ENCODE measurements at regions not wholly inside any gene's neighbourhood (a gene's known extent, or its start where the extent isn't known, plus 50 kb on each side); places are given as distances from the start of the nearest gene placed in this dataset.

DNA sequence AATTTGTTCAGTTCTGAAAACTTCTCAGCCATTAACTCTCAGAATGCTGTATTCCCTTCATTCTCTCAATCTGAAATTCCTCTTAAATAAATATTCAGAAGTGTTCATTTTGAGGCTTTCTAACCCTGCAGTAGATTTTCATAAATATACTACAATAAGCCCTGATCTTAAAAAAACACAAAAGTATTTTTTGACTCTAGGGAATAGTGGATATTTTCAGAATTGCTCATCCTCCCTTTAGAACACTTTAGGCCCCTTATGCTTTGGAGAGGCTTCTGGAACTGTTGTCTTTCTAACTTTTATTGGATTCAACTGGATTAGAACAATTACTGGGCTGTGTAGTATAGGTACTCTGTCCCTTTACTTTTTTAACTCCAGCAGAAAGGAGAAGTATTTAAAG lies 1662.6 kb upstream of the MIR17HG start:
- DNase-seq (ENCODE audit: low spot score) (no peak), ATAC-seq (no peak)
- CTCF ChIA-PET = no interaction called here
- H3K27ac Mint-ChIP-seq = no peak overlapping the region
- no peaks in the 10 kb centered on the region for H3K36me3 Mint-ChIP-seq
- H3K27me3 Mint-ChIP-seq (ENCODE audit: low read depth) = no peaks in the 10 kb centered on the region
- no peaks in the 10 kb centered on the region for H3K9me3 Mint-ChIP-seq
- POLR2A ChIA-PET = no interaction called here
- TF ChIP-seq SMAD4 (CRISPR knock-in tag; IDR thresholded peaks at IDR 0.05) (no peak), PRRX2 (CRISPR knock-in tag; IDR thresholded peaks at IDR 0.05) (no peak), FOXK1 (CRISPR knock-in tag; IDR thresholded peaks at IDR 0.05) (no peak), MYBL2 (CRISPR knock-in tag; IDR thresholded peaks at IDR 0.05) (no peak)
- TF ChIP-seq, protein P1, sequence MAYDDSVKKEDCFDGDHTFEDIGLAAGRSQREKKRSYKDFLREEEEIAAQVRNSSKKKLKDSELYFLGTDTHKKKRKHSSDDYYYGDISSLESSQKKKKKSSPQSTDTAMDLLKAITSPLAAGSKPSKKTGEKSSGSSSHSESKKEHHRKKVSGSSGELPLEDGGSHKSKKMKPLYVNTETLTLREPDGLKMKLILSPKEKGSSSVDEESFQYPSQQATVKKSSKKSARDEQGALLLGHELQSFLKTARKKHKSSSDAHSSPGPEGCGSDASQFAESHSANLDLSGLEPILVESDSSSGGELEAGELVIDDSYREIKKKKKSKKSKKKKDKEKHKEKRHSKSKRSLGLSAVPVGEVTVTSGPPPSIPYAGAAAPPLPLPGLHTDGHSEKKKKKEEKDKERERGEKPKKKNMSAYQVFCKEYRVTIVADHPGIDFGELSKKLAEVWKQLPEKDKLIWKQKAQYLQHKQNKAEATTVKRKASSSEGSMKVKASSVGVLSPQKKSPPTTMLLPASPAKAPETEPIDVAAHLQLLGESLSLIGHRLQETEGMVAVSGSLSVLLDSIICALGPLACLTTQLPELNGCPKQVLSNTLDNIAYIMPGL (CRISPR knock-in tag; IDR thresholded peaks at IDR 0.05) = no peak
- TF ChIP-seq, protein P2, sequence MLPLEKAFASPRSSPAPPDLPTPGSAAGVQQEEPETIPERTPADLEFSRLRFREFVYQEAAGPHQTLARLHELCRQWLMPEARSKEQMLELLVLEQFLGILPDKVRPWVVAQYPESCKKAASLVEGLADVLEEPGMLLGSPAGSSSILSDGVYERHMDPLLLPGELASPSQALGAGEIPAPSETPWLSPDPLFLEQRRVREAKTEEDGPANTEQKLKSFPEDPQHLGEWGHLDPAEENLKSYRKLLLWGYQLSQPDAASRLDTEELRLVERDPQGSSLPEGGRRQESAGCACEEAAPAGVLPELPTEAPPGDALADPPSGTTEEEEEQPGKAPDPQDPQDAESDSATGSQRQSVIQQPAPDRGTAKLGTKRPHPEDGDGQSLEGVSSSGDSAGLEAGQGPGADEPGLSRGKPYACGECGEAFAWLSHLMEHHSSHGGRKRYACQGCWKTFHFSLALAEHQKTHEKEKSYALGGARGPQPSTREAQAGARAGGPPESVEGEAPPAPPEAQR (CRISPR knock-in tag; IDR thresholded peaks at IDR 0.05) = no peak
- H3K4me1 Mint-ChIP-seq = no peaks in the 10 kb centered on the region
- H3K4me3 Mint-ChIP-seq = no peak overlapping the region

DNA sequence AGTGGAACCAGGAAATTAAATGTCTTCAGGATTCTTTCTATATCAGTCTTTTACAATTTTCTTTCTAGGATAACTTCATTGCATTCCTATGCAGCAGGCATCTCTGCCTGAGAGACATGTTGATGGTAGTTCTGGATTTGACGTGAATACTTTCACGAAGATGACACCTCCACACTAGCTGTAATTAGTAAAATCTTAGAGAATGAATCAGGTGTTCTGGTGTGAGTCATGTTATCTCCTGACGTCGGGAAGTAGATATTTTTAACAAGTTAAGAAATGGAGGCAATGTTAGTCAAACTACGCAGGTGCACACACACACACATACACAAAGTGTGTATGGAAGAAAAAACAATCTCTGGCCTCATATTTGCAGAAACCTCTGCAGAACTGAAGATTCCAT lies 1661.3 kb upstream of the MIR17HG start:
- TF ChIP-seq CREB1 (CRISPR knock-in tag; IDR thresholded peaks at IDR 0.05) (no peak), ESRRA (CRISPR knock-in tag; IDR thresholded peaks at IDR 0.05; ENCODE audit: borderline replicate concordance) (no peak), FOXJ3 (CRISPR knock-in tag; IDR thresholded peaks at IDR 0.05; ENCODE audit: borderline replicate concordance) (no peak), ZNF138 (CRISPR knock-in tag; conservative IDR thresholded peaks at IDR 0.05) (no peak), JUN (CRISPR knock-in tag; IDR thresholded peaks at IDR 0.05) (no peak), TP53 (CRISPR knock-in tag; IDR thresholded peaks at IDR 0.05) (no peak), NR3C1 (CRISPR knock-in tag; conservative IDR thresholded peaks at IDR 0.05; ENCODE audit: low read depth) (no peak)
- TF ChIP-seq, protein P3, sequence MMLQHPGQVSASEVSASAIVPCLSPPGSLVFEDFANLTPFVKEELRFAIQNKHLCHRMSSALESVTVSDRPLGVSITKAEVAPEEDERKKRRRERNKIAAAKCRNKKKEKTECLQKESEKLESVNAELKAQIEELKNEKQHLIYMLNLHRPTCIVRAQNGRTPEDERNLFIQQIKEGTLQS (CRISPR knock-in tag; conservative IDR thresholded peaks at IDR 0.05) = no peak
- TF ChIP-seq, protein P4, sequence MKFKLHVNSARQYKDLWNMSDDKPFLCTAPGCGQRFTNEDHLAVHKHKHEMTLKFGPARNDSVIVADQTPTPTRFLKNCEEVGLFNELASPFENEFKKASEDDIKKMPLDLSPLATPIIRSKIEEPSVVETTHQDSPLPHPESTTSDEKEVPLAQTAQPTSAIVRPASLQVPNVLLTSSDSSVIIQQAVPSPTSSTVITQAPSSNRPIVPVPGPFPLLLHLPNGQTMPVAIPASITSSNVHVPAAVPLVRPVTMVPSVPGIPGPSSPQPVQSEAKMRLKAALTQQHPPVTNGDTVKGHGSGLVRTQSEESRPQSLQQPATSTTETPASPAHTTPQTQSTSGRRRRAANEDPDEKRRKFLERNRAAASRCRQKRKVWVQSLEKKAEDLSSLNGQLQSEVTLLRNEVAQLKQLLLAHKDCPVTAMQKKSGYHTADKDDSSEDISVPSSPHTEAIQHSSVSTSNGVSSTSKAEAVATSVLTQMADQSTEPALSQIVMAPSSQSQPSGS (CRISPR knock-in tag; IDR thresholded peaks at IDR 0.05; ENCODE audit: borderline replicate concordance, low read depth) = no peak
- Mint-ChIP-seq H3K9me3 (no peaks in the 10 kb centered on the region), H3K4me1 (no peaks in the 10 kb centered on the region), H3K27ac (no peak overlapping the region), H3K36me3 (no peaks in the 10 kb centered on the region), H3K4me3 (no peak overlapping the region), H3K27me3 (ENCODE audit: low read depth) (no peaks in the 10 kb centered on the region)
- ChIA-PET POLR2A (no interaction called here), CTCF (no interaction called here)
- DNase-seq (ENCODE audit: low spot score) = no peak
- no peak for ATAC-seq

DNA sequence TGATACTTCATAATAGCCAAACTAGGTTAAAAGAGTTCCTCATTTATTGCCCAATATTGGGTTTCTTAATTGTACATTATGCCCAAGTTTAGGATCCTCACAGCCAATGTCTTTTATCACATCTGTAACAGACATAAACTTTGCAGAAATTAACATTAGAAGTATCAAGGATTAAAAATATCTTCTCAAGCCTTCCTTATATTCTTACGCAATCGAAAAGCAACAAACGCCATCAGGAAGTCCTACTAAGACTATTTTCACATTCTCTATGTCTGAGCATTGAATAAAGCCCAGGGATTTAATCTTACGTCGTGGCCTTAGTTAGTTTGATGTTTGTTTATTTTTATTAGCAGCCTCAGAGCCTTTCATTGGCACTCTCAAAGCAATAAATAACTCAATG lies 1660.4 kb upstream of the MIR17HG start:
- Mint-ChIP-seq H3K27me3 (ENCODE audit: low read depth) (no peaks in the 10 kb centered on the region), H3K4me1 (no peaks in the 10 kb centered on the region), H3K9me3 (no peaks in the 10 kb centered on the region), H3K36me3 (no peaks in the 10 kb centered on the region), H3K27ac (no peak overlapping the region), H3K4me3 (no peak overlapping the region)
- no peak for TF ChIP-seq TCF7 (CRISPR knock-in tag; IDR thresholded peaks at IDR 0.05; ENCODE audit: low read depth)
- TF ChIP-seq ZNF671 (CRISPR knock-in tag; IDR thresholded peaks at IDR 0.05) = no peak
- no peak for TF ChIP-seq FOXK1 (CRISPR knock-in tag; IDR thresholded peaks at IDR 0.05)
- TF ChIP-seq, protein P5, sequence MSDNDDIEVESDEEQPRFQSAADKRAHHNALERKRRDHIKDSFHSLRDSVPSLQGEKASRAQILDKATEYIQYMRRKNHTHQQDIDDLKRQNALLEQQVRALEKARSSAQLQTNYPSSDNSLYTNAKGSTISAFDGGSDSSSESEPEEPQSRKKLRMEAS (CRISPR knock-in tag; IDR thresholded peaks at IDR 0.05) = no peak
- TF ChIP-seq CREM (CRISPR knock-in tag; IDR thresholded peaks at IDR 0.05) = no peak
- TF ChIP-seq, protein P3 (CRISPR knock-in tag; conservative IDR thresholded peaks at IDR 0.05) = no peak
- TF ChIP-seq, protein P6, sequence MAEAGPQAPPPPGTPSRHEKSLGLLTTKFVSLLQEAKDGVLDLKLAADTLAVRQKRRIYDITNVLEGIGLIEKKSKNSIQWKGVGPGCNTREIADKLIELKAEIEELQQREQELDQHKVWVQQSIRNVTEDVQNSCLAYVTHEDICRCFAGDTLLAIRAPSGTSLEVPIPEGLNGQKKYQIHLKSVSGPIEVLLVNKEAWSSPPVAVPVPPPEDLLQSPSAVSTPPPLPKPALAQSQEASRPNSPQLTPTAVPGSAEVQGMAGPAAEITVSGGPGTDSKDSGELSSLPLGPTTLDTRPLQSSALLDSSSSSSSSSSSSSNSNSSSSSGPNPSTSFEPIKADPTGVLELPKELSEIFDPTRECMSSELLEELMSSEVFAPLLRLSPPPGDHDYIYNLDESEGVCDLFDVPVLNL (CRISPR knock-in tag; IDR thresholded peaks at IDR 0.05; ENCODE audit: borderline replicate concordance, low read depth) = no peak
- no peak for TF ChIP-seq SMAD4 (CRISPR knock-in tag; IDR thresholded peaks at IDR 0.05)
- ChIA-PET POLR2A (no interaction called here), CTCF (no interaction called here)
- DNase-seq (ENCODE audit: low spot score) = no peak
- no peak for ATAC-seq
